ENCODE measurements at regions not wholly inside any gene's neighbourhood (a gene's known extent, or its start where the extent isn't known, plus 50 kb on each side); places are given as distances from the start of the nearest gene placed in this dataset.

DNA sequence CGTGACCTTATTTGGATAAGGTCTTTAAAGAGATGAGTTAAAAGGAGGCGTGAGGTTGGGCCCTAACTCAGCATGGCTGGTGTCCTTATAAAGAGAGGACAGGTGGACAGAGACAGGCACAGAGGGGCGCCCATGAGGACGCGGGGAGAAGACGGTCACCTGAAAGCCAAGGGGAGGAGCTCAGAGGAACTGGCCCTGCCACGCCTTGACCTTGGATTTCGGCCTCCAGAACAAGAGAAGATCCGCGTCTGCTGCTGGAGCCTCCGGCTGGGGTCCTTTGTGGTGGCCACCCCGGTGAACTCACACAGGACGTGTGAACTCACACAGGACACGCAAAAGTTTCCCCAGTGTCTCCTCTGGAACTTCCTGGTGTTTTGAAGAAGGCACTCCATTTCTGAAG lies 122.7 kb downstream of the SIK1 start:
- TF ChIP-seq TEAD4 (IDR thresholded peaks at IDR 0.05; ENCODE audit: borderline replicate concordance, insufficient read depth), result no peak
- TF ChIP-seq EP300 (IDR thresholded peaks at IDR 0.05; ENCODE audit: borderline replicate concordance in 1 of 2, low read depth in 1 of 2, low read length in 1 of 2), result no peak
- TF ChIP-seq GATA2 (CRISPR knock-in tag; IDR thresholded peaks at IDR 0.05), result no peak
- no peak for TF ChIP-seq EZH2phosphoT487 (IDR thresholded peaks at IDR 0.05; ENCODE audit: borderline replicate concordance, low read depth)
- TF ChIP-seq CTCF (IDR thresholded peaks at IDR 0.05), result no peak
- no peak for TF ChIP-seq NFIC (IDR thresholded peaks at IDR 0.05; ENCODE audit: borderline replicate concordance)
- TF ChIP-seq NRF1 (IDR thresholded peaks at IDR 0.05; ENCODE audit: low read depth, low read length), result no peak
- TF ChIP-seq YY1 (IDR thresholded peaks at IDR 0.05; ENCODE audit: low read depth), result no peak
- TF ChIP-seq, protein P1, sequence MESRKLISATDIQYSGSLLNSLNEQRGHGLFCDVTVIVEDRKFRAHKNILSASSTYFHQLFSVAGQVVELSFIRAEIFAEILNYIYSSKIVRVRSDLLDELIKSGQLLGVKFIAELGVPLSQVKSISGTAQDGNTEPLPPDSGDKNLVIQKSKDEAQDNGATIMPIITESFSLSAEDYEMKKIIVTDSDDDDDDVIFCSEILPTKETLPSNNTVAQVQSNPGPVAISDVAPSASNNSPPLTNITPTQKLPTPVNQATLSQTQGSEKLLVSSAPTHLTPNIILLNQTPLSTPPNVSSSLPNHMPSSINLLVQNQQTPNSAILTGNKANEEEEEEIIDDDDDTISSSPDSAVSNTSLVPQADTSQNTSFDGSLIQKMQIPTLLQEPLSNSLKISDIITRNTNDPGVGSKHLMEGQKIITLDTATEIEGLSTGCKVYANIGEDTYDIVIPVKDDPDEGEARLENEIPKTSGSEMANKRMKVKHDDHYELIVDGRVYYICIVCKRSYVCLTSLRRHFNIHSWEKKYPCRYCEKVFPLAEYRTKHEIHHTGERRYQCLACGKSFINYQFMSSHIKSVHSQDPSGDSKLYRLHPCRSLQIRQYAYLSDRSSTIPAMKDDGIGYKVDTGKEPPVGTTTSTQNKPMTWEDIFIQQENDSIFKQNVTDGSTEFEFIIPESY (IDR thresholded peaks at IDR 0.05; ENCODE audit: borderline replicate concordance, low read depth), result no peak

Data from SK-N-SH (cell line).